ENCODE measurements at regions not wholly inside any gene's neighbourhood (a gene's known extent, or its start where the extent isn't known, plus 50 kb on each side); places are given as distances from the start of the nearest gene placed in this dataset.

DNA sequence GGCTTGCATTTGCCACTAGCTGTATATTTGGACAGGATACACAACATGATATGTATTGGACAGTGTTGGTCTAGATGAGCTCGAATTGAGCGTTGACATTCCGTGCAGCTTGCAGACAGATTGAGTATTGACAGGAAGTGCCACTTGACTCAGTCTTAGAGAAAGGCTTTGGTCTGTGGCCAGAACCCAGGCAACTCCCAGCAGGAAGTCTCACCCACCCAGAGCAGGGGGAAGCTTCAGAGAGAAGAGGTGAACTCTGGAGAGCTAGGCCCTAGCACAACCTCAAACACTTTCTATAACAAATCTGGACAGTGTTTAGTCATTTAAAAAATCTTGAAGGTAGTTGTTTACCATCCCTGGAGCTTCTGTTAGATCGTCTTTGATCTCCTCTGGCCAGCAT is 280.5 kb downstream of the FBXW7 start:
- Mint-ChIP-seq H3K27me3 (ENCODE audit: low read depth in 3 of 3) (peaks cover 0 to 1% (median 0%) of the 10 kb centered on the region in 3 donors), H3K27ac (peak overlapping the region in 1 of 7 donors; percentile 70), H3K4me1 (no peaks in the 10 kb centered on the region), H3K4me3 (no peak overlapping the region), H3K9me3 (peaks cover 0 to 4% (median 2%) of the 10 kb centered on the region in 7 donors), H3K36me3 (no peaks in the 10 kb centered on the region)
- Histone ChIP-seq H4K20me1 (ENCODE audit: insufficient read depth, low read length) (no peaks in the 10 kb centered on the region), H3K9me3 (replicated peaks in 1 of 2; ENCODE audit: control insufficient read depth in 1 of 2, insufficient read depth in 1 of 2, low read length in 2 of 2) (no peaks in the 10 kb centered on the region), H3K79me2 (ENCODE audit: insufficient read depth, low read length) (no peaks in the 10 kb centered on the region), H3K27ac (ENCODE audit: low read depth in 1 of 2, low read length in 2 of 2) (no peak overlapping the region), H3K4me2 (replicated peaks; ENCODE audit: extremely low read depth, low read length, poor library complexity, severe bottlenecking) (no peak overlapping the region), H3K4me1 (ENCODE audit: control insufficient read depth in 1 of 2, insufficient read depth in 2 of 2, low read length in 2 of 2) (peaks cover 10 to 11% of the 10 kb centered on the region in 2 donors), H3K36me3 (replicated peaks in 1 of 2; ENCODE audit: control insufficient read depth in 1 of 2, insufficient read depth in 2 of 2, low read length in 2 of 2) (no peaks in the 10 kb centered on the region), H3K27me3 (ENCODE audit: control insufficient read depth in 2 of 2, insufficient read depth in 2 of 2, low read length in 2 of 2) (no peaks in the 10 kb centered on the region), H2AFZ (ENCODE audit: insufficient read depth, low read depth, low read length, poor library complexity, severe bottlenecking) (peak overlapping the region; percentile 20), H3K9ac (ENCODE audit: insufficient read depth, low read length, poor library complexity, severe bottlenecking) (no peak overlapping the region), H3K4me3 (replicated peaks in 1 of 3; ENCODE audit: low read depth in 2 of 3, low read length in 3 of 3) (no peak overlapping the region)
- intact Hi-C loops (cut with micrococcal nuclease), result no loop called here
- 27% methylated on average over 3 of the region's 4 CpGs for WGBS (ENCODE audit: insufficient coverage)
- peak in 1 of 3 donors; percentile 12 for DNase-seq
- no peak for TF ChIP-seq CTCF (IDR thresholded peaks at IDR 0.05)

DNA sequence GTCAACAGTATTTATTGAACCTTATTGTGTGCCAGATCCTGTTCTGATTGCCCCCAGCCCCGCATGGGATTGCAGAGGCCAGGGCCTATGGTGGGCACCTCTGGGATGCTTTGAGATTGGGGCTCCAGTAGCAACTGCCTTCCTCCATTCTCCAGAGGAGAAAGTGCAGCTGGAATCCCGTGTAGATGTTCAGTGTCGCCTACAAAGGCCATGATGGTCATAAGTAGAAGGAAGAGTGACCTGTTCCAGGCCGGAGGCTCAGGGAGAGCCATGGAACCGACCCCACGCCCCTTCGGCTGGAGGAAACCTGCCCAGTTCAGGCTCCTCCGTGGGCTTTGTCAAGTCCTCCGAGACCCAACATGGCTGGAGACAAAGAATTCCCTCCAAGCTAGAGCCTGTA is 287.5 kb downstream of the FBXW7 start:
- Mint-ChIP-seq H3K27me3 (ENCODE audit: low read depth in 3 of 3) (peaks cover 0 to 7% (median 0%) of the 10 kb centered on the region in 3 donors), H3K9me3 (peaks cover 0 to 9% (median 2%) of the 10 kb centered on the region in 7 donors), H3K36me3 (no peaks in the 10 kb centered on the region), H3K4me1 (peaks cover 5% of the 10 kb centered on the region), H3K4me3 (no peak overlapping the region), H3K27ac (no peak overlapping the region)
- no peak overlapping the region for H3K9ac ChIP-seq (ENCODE audit: insufficient read depth, low read length, poor library complexity, severe bottlenecking)
- no peak overlapping the region for H2AFZ ChIP-seq (ENCODE audit: insufficient read depth, low read depth, low read length, poor library complexity, severe bottlenecking)
- H3K27me3 ChIP-seq (ENCODE audit: control insufficient read depth in 2 of 2, insufficient read depth in 2 of 2, low read length in 2 of 2), result no peaks in the 10 kb centered on the region
- 100% methylated on average over 5 of the region's 9 CpGs for WGBS (ENCODE audit: insufficient coverage)
- TF ChIP-seq CTCF (IDR thresholded peaks at IDR 0.05), result no peak
- H3K4me3 ChIP-seq (replicated peaks in 1 of 3; ENCODE audit: low read depth in 2 of 3, low read length in 3 of 3), result no peak overlapping the region
- no peaks in the 10 kb centered on the region for H3K9me3 ChIP-seq (replicated peaks in 1 of 2; ENCODE audit: control insufficient read depth in 1 of 2, insufficient read depth in 1 of 2, low read length in 2 of 2)
- intact Hi-C loops (cut with micrococcal nuclease), result no loop called here
- H3K36me3 ChIP-seq (replicated peaks in 1 of 2; ENCODE audit: control insufficient read depth in 1 of 2, insufficient read depth in 2 of 2, low read length in 2 of 2), result no peaks in the 10 kb centered on the region
- DNase-seq, result no peak
- H3K79me2 ChIP-seq (ENCODE audit: insufficient read depth, low read length), result no peaks in the 10 kb centered on the region
- no peak overlapping the region for H3K4me2 ChIP-seq (replicated peaks; ENCODE audit: extremely low read depth, low read length, poor library complexity, severe bottlenecking)
- H4K20me1 ChIP-seq (ENCODE audit: insufficient read depth, low read length), result no peaks in the 10 kb centered on the region
- H3K27ac ChIP-seq (ENCODE audit: low read depth in 1 of 2, low read length in 2 of 2), result no peak overlapping the region
- H3K4me1 ChIP-seq (ENCODE audit: control insufficient read depth in 1 of 2, insufficient read depth in 2 of 2, low read length in 2 of 2), result no peaks in the 10 kb centered on the region

Data from CD14-positive monocyte (primary cell).